KMS-11 (cell line): ENCODE measurements at regions not wholly inside any gene's neighbourhood (a gene's known extent, or its start where the extent isn't known, plus 50 kb on each side); places are given as distances from the start of the nearest gene placed in this dataset.

Source experiments
- H2AFZ ChIP-seq: fragments of 200-600 bp; sonication (generic); 2 replicates; pipeline ENCODE4 v1.6.1; 2016; ENCODE audit warnings: antibody characterized with exemption, mixed run types, low read depth
- H3K27ac ChIP-seq: fragments of 200-600 bp; sonication (generic); 2 replicates; pipeline ENCODE4 v1.6.1; 2016; ENCODE audit warnings: mild to moderate bottlenecking, mixed run types
- H3K27me3 ChIP-seq: fragments of 200-600 bp; sonication (generic); 2 replicates; pipeline ENCODE4 v1.6.1; 2017; ENCODE audit warnings: mild to moderate bottlenecking, low read depth, mixed run types, moderate library complexity; ENCODE audit not compliant: insufficient read depth
- H3K36me3 ChIP-seq: fragments of 200-600 bp; sonication (generic); 2 replicates; pipeline ENCODE4 v1.6.1; 2017; ENCODE audit warnings: mild to moderate bottlenecking, mixed run types; ENCODE audit not compliant: insufficient read depth
- H3K4me1 ChIP-seq: fragments of 200-600 bp; sonication (generic); 2 replicates; pipeline ENCODE4 v1.6.1; 2016; ENCODE audit warnings: mild to moderate bottlenecking, low read depth, mixed run types; ENCODE audit not compliant: poor library complexity, severe bottlenecking
- H3K4me2 ChIP-seq: fragments of 200-600 bp; sonication (generic); 2 replicates; pipeline ENCODE4 v1.7.0; 2016; ENCODE audit warnings: mild to moderate bottlenecking, mixed run types
- H3K4me3 ChIP-seq: fragments of 200-600 bp; sonication (generic); IDR thresholded peaks from 2 replicates; pipeline ENCODE4 v1.6.1; 2017; ENCODE audit warnings: low read depth, low read length, mixed read lengths; ENCODE audit not compliant: insufficient read depth
- H3K79me2 ChIP-seq: fragments of 200-600 bp; sonication (generic); 2 replicates; pipeline ENCODE4 v1.6.1; 2016; ENCODE audit warnings: low read depth, mixed run types; ENCODE audit not compliant: insufficient read depth
- H3K9ac ChIP-seq: fragments of 200-600 bp; sonication (generic); 2 replicates; pipeline ENCODE4 v1.6.1; 2016; ENCODE audit warnings: mild to moderate bottlenecking, mixed run types
- H4K20me1 ChIP-seq: fragments of 200-600 bp; sonication (generic); 2 replicates; pipeline ENCODE4 v1.6.1; 2016; ENCODE audit warnings: mild to moderate bottlenecking, mixed run types; ENCODE audit not compliant: insufficient read depth
- TF ChIP-seq, protein P1 (sequence below): fragments of 200-600 bp; sonication (generic); conservative IDR thresholded peaks from 2 replicates; pipeline ENCODE4 v1.6.1; 2017; ENCODE audit warnings: low read depth, mild to moderate bottlenecking, antibody characterized with exemption, low read length, moderate library complexity, mixed read lengths

DNA sequence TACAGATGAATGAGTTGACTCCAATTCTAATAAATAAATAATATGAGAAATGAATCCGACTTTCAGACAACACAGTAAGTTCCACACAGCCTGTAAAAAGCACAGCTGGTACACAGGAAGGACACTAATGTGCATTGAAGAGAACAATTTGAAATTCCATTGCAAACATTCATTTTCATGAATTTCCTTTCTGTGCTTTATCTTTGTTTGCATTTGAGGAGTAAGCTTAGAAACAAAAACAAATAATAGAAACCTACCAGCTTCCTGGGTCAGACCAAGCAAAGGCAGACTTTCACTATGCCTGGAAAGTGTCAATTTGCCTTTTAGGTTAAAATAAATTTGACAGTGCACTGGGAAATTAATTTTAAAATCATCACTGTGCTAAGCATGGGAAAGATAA is 143.8 kb upstream of the VLDLR start:
- Histone ChIP-seq H4K20me1 (no peaks in the 10 kb centered on the region), H3K9ac (no peak overlapping the region), H3K4me2 (no peak overlapping the region), H3K27ac (no peak overlapping the region), H3K36me3 (no peaks in the 10 kb centered on the region), H3K4me3 (no peak overlapping the region), H2AFZ (no peak overlapping the region), H3K79me2 (no peaks in the 10 kb centered on the region), H3K27me3 (no peaks in the 10 kb centered on the region), H3K4me1 (no peaks in the 10 kb centered on the region)
- TF ChIP-seq, protein P1, sequence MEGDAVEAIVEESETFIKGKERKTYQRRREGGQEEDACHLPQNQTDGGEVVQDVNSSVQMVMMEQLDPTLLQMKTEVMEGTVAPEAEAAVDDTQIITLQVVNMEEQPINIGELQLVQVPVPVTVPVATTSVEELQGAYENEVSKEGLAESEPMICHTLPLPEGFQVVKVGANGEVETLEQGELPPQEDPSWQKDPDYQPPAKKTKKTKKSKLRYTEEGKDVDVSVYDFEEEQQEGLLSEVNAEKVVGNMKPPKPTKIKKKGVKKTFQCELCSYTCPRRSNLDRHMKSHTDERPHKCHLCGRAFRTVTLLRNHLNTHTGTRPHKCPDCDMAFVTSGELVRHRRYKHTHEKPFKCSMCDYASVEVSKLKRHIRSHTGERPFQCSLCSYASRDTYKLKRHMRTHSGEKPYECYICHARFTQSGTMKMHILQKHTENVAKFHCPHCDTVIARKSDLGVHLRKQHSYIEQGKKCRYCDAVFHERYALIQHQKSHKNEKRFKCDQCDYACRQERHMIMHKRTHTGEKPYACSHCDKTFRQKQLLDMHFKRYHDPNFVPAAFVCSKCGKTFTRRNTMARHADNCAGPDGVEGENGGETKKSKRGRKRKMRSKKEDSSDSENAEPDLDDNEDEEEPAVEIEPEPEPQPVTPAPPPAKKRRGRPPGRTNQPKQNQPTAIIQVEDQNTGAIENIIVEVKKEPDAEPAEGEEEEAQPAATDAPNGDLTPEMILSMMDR: no peak

DNA sequence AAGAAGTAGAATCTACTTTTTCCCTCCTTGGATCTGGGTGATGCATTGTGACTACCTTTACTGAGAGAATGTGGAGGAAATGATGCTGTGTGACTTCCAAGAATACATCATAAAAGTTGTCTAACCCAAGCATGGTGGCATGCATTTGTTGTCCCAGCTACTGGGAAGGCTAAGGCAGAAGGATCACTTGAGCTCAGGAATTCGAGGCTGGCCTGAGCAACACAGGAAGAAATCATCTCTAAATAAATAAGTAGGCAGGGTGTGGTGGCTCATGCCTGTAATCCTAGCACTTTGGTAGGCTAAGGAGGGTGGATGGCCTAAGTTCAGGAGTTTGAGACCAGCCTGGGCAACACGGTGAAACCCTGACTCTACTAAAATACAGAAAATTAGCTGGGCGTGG is 143.2 kb upstream of the VLDLR start:
- TF ChIP-seq, protein P1: no peak

DNA sequence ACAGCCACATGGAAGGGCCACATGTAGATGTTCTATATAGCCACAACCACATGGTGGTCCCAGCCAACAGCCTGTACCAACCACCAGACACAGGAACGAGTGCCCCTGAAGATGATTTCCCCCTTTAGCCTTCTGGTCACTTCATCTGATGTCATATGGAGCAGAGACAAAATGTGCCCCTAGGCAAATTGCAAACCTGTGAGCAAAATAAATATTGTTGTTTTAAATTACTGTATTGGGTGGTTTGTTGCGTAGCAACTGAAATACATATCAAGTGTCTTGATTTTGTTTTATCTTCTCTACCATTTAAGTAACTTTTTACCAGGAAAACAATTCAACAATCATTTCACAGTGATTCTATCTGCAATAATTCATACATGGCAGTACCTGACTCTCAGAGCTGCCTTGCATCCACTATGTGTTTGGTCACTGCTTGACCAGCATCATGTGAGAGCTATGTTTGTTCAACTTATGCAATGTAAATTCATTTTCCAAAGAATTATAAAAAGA is 142.5 kb upstream of the VLDLR start:
- Histone ChIP-seq H4K20me1 (no peaks in the 10 kb centered on the region), H3K27me3 (no peaks in the 10 kb centered on the region), H3K36me3 (no peaks in the 10 kb centered on the region), H3K4me2 (no peak overlapping the region), H3K4me1 (no peaks in the 10 kb centered on the region), H3K79me2 (no peaks in the 10 kb centered on the region), H2AFZ (no peak overlapping the region), H3K9ac (no peak overlapping the region), H3K4me3 (no peak overlapping the region), H3K27ac (no peak overlapping the region)
- TF ChIP-seq, protein P1: no peak

More for the DNA sequence above, 143.2 kb upstream of the VLDLR start:
- no peak overlapping the region for H3K4me3 ChIP-seq
- no peak overlapping the region for H3K4me2 ChIP-seq
- no peak overlapping the region for H2AFZ ChIP-seq
- H3K4me1 ChIP-seq: no peaks in the 10 kb centered on the region
- no peaks in the 10 kb centered on the region for H3K27me3 ChIP-seq
- H4K20me1 ChIP-seq: no peaks in the 10 kb centered on the region
- H3K27ac ChIP-seq: no peak overlapping the region
- H3K9ac ChIP-seq: no peak overlapping the region
- H3K36me3 ChIP-seq: no peaks in the 10 kb centered on the region
- H3K79me2 ChIP-seq: no peaks in the 10 kb centered on the region

DNA sequence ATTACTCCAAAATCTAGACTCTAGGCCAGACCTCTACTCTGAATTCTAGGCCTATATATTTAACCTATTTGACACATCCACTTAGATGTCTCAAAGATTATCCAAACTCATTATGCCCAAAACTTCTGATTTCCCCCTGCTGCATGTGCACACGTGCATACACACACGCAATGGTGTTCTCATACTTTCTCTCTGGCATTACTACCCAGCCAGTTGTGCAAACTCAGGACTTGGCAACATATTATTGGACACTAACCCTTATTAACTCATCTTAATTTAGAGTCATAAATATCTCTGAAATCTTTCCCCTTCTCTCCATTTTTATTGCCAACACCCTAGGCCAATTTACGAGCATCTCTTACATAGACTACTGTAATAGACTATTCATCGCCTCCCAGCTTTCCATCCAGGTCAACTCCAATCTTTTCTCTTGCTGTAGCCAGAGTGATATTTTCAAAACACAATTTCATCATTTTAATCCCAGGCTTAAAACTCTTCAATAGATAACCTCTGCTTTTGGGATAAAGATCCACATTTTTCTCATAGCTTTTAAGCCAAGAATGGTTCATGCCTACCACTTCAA is 141.2 kb upstream of the VLDLR start:
- Histone ChIP-seq H3K27ac (no peak overlapping the region), H2AFZ (no peak overlapping the region), H3K4me2 (no peak overlapping the region), H3K79me2 (no peaks in the 10 kb centered on the region), H3K4me3 (no peak overlapping the region), H3K36me3 (no peaks in the 10 kb centered on the region), H3K9ac (no peak overlapping the region), H4K20me1 (no peaks in the 10 kb centered on the region), H3K27me3 (no peaks in the 10 kb centered on the region), H3K4me1 (no peaks in the 10 kb centered on the region)
- TF ChIP-seq, protein P1: no peak
